ENCODE measurements at regions not wholly inside any gene's neighbourhood (a gene's known extent, or its start where the extent isn't known, plus 50 kb on each side); places are given as distances from the start of the nearest gene placed in this dataset.

- 91 to 96% methylated on average over 3 of the region's 3 CpGs for WGBS, 2 donors
- no peaks in the 10 kb centered on the region for H3K9me3 ChIP-seq (ENCODE audit: control insufficient read depth, low read length)
- ATAC-seq (ENCODE audit: low FRiP score) (no peak), DNase-seq (no peak)
- no peaks in the 10 kb centered on the region for H3K36me3 ChIP-seq (ENCODE audit: control insufficient read depth in 1 of 2, insufficient read depth in 2 of 2, low read length in 1 of 2)
- no peak overlapping the region for H3K4me3 ChIP-seq (ENCODE audit: low read length in 2 of 2)
- H3K27me3 ChIP-seq (ENCODE audit: control insufficient read depth in 1 of 2, insufficient read depth in 2 of 2, low read length in 1 of 2): no peaks in the 10 kb centered on the region
- H3K4me1 ChIP-seq (ENCODE audit: control insufficient read depth in 1 of 2, insufficient read depth in 2 of 2, low read length in 2 of 2): no peaks in the 10 kb centered on the region
- no peak overlapping the region for H3K27ac ChIP-seq (ENCODE audit: low read depth in 1 of 2, low read length in 2 of 2)
- intact Hi-C loops (cut with DNase I): no loop called here
Measured at GRCh38 chr2:181172676-181173075, 192.3 kb downstream of the UBE2E3 start.

DNA sequence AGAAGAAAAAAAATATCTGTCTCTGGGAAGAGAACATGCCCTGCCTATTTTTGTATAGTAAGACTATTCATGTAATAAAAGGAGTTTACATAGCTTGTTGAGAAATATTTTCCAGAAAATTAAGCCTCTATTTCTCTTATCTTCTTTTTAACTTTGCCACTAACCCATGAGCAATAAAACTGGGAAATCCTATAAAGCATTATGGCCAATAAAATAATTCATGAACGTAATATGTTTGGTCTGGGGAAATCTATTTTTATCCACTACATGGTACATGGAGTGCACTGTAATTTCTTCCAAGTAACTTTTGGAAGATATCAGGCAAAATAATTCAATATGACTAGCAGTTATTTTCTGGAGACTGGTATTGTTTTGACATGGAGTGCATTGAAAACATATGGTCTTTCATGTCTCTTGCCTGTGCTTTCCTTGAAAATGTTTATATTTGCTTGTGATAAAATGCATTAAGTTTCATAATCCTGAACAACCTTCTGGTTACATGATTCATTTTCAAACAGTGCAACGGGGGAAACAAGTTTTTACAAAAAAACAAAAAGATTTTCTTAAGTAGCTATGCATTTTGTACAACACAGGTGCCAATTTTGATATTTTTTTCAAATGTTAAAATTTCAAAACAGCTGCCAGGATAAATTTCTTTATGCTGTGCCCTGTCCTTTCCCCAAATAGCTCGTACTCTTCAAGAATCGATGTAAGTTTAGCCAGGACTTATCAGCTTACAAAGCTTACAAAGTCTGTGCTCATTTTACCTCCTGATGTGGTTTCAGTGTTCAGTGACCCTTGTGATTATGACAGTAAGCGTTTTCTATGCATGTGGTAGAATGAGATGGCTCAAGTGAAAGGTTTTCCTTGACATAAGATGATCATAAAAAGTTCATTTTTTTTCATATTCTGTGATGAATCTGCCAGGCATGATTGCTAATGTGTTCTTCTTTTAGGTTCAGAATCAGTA, 194.5 kb downstream of the UBE2E3 start:
- no peak for ATAC-seq (ENCODE audit: low FRiP score)
- Histone ChIP-seq H3K36me3 (ENCODE audit: control insufficient read depth in 1 of 2, insufficient read depth in 2 of 2, low read length in 1 of 2) (no peaks in the 10 kb centered on the region), H3K4me3 (ENCODE audit: low read length in 2 of 2) (no peak overlapping the region), H3K27me3 (ENCODE audit: control insufficient read depth in 1 of 2, insufficient read depth in 2 of 2, low read length in 1 of 2) (no peaks in the 10 kb centered on the region), H3K27ac (ENCODE audit: low read depth in 1 of 2, low read length in 2 of 2) (no peak overlapping the region), H3K9me3 (ENCODE audit: control insufficient read depth, low read length) (no peaks in the 10 kb centered on the region), H3K4me1 (ENCODE audit: control insufficient read depth in 1 of 2, insufficient read depth in 2 of 2, low read length in 2 of 2) (no peaks in the 10 kb centered on the region)
- intact Hi-C loops (cut with DNase I): no loop called here
- 7 to 12% methylated on average over 5 of the region's 5 CpGs for WGBS, 2 donors
- no peak for DNase-seq

- no peak for ATAC-seq (ENCODE audit: low FRiP score)
- intact Hi-C loops (cut with DNase I): no loop called here
- WGBS, 2 donors: 94 to 100% methylated on average over 1 of the region's 1 CpG
Measured at GRCh38 chr2:181176540-181176939, 196.1 kb downstream of the UBE2E3 start.

DNA sequence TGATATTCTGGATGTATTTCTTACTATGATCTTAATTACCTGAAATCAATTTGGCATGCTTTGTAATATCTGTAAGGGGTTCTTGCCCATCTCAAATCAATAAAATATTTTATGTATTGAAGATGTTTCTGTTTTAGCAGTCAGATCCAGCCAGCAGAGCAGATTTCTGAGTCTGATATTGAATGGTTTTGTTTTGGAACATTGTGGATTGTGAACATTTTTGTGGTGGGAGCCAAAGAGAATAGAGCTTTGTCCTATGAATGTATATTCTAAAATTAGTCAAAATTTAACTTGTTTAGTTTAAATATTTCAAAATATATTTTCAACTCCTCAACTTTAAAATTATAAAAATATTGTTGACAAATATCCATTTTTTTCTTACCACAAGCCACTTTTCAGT, 197.0 kb downstream of the UBE2E3 start:
- Histone ChIP-seq H3K4me1 (ENCODE audit: control insufficient read depth in 1 of 2, insufficient read depth in 2 of 2, low read length in 2 of 2) (no peaks in the 10 kb centered on the region), H3K9me3 (ENCODE audit: control insufficient read depth, low read length) (no peaks in the 10 kb centered on the region), H3K27me3 (ENCODE audit: control insufficient read depth in 1 of 2, insufficient read depth in 2 of 2, low read length in 1 of 2) (no peaks in the 10 kb centered on the region), H3K36me3 (ENCODE audit: control insufficient read depth in 1 of 2, insufficient read depth in 2 of 2, low read length in 1 of 2) (no peaks in the 10 kb centered on the region), H3K27ac (ENCODE audit: low read depth in 1 of 2, low read length in 2 of 2) (no peak overlapping the region), H3K4me3 (ENCODE audit: low read length in 2 of 2) (no peak overlapping the region)
- ATAC-seq (ENCODE audit: low FRiP score): no peak
- no peak for DNase-seq
- intact Hi-C loops (cut with DNase I): no loop called here

More at GRCh38 chr2:181176540-181176939, 196.1 kb downstream of the UBE2E3 start:
- no peaks in the 10 kb centered on the region for H3K36me3 ChIP-seq (ENCODE audit: control insufficient read depth in 1 of 2, insufficient read depth in 2 of 2, low read length in 1 of 2)
- H3K27ac ChIP-seq (ENCODE audit: low read depth in 1 of 2, low read length in 2 of 2): no peak overlapping the region
- no peak for DNase-seq
- no peaks in the 10 kb centered on the region for H3K4me1 ChIP-seq (ENCODE audit: control insufficient read depth in 1 of 2, insufficient read depth in 2 of 2, low read length in 2 of 2)
- H3K4me3 ChIP-seq (ENCODE audit: low read length in 2 of 2): no peak overlapping the region
- no peaks in the 10 kb centered on the region for H3K9me3 ChIP-seq (ENCODE audit: control insufficient read depth, low read length)
- H3K27me3 ChIP-seq (ENCODE audit: control insufficient read depth in 1 of 2, insufficient read depth in 2 of 2, low read length in 1 of 2): no peaks in the 10 kb centered on the region

DNA sequence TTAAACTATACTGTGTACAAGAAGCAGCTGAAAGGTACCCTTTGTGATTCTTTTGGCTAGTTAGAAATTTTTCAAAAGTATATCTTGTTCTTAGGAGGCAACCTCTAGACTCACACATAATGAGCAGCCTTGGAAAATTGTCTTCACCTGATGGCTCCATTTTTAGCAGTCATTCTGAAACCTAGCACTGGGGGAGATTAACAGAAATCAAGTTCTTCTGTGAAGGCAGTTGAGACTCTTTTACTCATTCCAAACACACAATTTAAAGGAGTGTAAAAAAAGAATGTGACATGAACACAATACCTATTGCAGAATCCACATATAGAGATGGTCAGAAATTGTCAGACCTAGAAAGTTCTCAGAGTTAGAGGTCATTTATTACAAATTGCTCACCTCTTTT, 197.7 kb downstream of the UBE2E3 start:
- ATAC-seq (ENCODE audit: low FRiP score) (no peak), DNase-seq (no peak)
- Histone ChIP-seq H3K4me1 (ENCODE audit: control insufficient read depth in 1 of 2, insufficient read depth in 2 of 2, low read length in 2 of 2) (no peaks in the 10 kb centered on the region), H3K4me3 (ENCODE audit: low read length in 2 of 2) (no peak overlapping the region), H3K36me3 (ENCODE audit: control insufficient read depth in 1 of 2, insufficient read depth in 2 of 2, low read length in 1 of 2) (no peaks in the 10 kb centered on the region), H3K27me3 (ENCODE audit: control insufficient read depth in 1 of 2, insufficient read depth in 2 of 2, low read length in 1 of 2) (no peaks in the 10 kb centered on the region), H3K9me3 (ENCODE audit: control insufficient read depth, low read length) (no peaks in the 10 kb centered on the region), H3K27ac (ENCODE audit: low read depth in 1 of 2, low read length in 2 of 2) (no peak overlapping the region)
- intact Hi-C loops (cut with DNase I): no loop called here

GRCh38 chr2:181178823-181179412, 198.5 kb downstream of the UBE2E3 start:
- no peak overlapping the region for H3K27ac ChIP-seq (ENCODE audit: low read depth in 1 of 2, low read length in 2 of 2)
- WGBS, 2 donors: 77 to 80% methylated on average over 2 of the region's 2 CpGs
- ATAC-seq (ENCODE audit: low FRiP score) (no peak), DNase-seq (no peak)
- H3K27me3 ChIP-seq (ENCODE audit: control insufficient read depth in 1 of 2, insufficient read depth in 2 of 2, low read length in 1 of 2): no peaks in the 10 kb centered on the region
- H3K4me1 ChIP-seq (ENCODE audit: control insufficient read depth in 1 of 2, insufficient read depth in 2 of 2, low read length in 2 of 2): no peaks in the 10 kb centered on the region
- no peaks in the 10 kb centered on the region for H3K9me3 ChIP-seq (ENCODE audit: control insufficient read depth, low read length)
- no peaks in the 10 kb centered on the region for H3K36me3 ChIP-seq (ENCODE audit: control insufficient read depth in 1 of 2, insufficient read depth in 2 of 2, low read length in 1 of 2)
- H3K4me3 ChIP-seq (ENCODE audit: low read length in 2 of 2): no peak overlapping the region
- intact Hi-C loops (cut with DNase I): no loop called here

DNA sequence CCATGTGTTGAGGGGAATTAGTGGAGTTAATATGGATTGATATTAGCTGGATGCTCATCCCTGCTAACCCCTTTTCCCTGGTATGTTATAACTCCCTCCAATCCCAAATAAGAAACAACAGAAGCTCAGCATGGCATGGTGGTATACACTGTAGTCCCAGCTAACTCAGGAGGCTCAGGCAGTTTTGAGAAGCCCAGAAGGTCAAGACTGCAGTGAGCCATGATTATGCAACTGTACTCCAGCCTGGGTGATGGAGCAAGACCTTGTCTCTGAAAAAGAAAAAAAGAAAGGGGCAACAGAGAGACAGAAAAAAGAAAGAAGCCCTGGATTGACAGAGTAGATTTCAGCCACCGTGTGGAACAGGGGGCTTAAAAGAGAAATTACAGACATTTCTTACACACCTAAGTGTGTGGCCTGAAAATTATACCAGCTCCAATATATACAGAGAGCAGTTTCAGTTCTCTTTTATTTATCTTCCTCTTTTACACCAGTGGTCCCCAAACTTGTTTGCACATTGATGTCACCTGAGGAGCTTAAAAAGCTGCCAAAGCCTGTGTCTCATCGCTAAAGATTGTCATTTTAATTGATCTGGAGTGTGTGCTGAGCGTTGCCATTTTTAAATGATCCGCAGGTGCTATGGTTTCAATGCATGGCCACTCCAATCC, 203.6 kb downstream of the UBE2E3 start:
- H3K36me3 ChIP-seq (ENCODE audit: control insufficient read depth in 1 of 2, insufficient read depth in 2 of 2, low read length in 1 of 2): no peaks in the 10 kb centered on the region
- no peak overlapping the region for H3K27ac ChIP-seq (ENCODE audit: low read depth in 1 of 2, low read length in 2 of 2)
- no peaks in the 10 kb centered on the region for H3K9me3 ChIP-seq (ENCODE audit: control insufficient read depth, low read length)
- intact Hi-C loops (cut with DNase I): no loop called here
- no peak overlapping the region for H3K4me3 ChIP-seq (ENCODE audit: low read length in 2 of 2)
- H3K27me3 ChIP-seq (ENCODE audit: control insufficient read depth in 1 of 2, insufficient read depth in 2 of 2, low read length in 1 of 2): no peaks in the 10 kb centered on the region
- no peaks in the 10 kb centered on the region for H3K4me1 ChIP-seq (ENCODE audit: control insufficient read depth in 1 of 2, insufficient read depth in 2 of 2, low read length in 2 of 2)
- 75 to 82% methylated on average over 4 of the region's 4 CpGs for WGBS, 2 donors
- no peak for DNase-seq
- no peak for ATAC-seq (ENCODE audit: low FRiP score)

DNA sequence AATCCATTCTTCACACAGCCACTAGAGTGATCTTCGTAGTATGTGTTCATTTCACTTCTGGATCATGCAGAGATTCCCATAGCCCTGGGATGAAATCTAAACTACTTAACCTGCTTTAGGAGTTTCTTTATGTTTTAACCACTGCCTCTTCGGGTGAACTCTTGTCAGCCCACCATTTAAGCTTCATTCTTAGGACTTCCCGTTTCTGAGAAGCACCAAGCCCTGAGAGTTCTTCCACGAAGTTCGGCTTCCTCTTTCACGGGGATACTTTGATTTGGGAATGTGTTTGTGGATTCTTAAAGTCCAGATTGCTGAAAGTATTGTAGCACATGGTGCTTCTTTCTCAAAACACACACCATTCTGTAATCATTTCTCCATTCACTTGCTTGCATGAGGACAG, 205.0 kb downstream of the UBE2E3 start:
- intact Hi-C loops (cut with DNase I): no loop called here
- no peaks in the 10 kb centered on the region for H3K4me1 ChIP-seq (ENCODE audit: control insufficient read depth in 1 of 2, insufficient read depth in 2 of 2, low read length in 2 of 2)
- H3K27me3 ChIP-seq (ENCODE audit: control insufficient read depth in 1 of 2, insufficient read depth in 2 of 2, low read length in 1 of 2): no peaks in the 10 kb centered on the region
- no peaks in the 10 kb centered on the region for H3K9me3 ChIP-seq (ENCODE audit: control insufficient read depth, low read length)
- no peak for DNase-seq
- H3K36me3 ChIP-seq (ENCODE audit: control insufficient read depth in 1 of 2, insufficient read depth in 2 of 2, low read length in 1 of 2): no peaks in the 10 kb centered on the region
- H3K4me3 ChIP-seq (ENCODE audit: low read length in 2 of 2): no peak overlapping the region
- WGBS, 2 donors: 81 to 82% methylated on average over 6 of the region's 6 CpGs
- no peak for ATAC-seq (ENCODE audit: low FRiP score)
- H3K27ac ChIP-seq (ENCODE audit: low read depth in 1 of 2, low read length in 2 of 2): no peak overlapping the region
